ENCODE measurements at regions not wholly inside any gene's neighbourhood (a gene's known extent, or its start where the extent isn't known, plus 50 kb on each side); places are given as distances from the start of the nearest gene placed in this dataset.

DNA sequence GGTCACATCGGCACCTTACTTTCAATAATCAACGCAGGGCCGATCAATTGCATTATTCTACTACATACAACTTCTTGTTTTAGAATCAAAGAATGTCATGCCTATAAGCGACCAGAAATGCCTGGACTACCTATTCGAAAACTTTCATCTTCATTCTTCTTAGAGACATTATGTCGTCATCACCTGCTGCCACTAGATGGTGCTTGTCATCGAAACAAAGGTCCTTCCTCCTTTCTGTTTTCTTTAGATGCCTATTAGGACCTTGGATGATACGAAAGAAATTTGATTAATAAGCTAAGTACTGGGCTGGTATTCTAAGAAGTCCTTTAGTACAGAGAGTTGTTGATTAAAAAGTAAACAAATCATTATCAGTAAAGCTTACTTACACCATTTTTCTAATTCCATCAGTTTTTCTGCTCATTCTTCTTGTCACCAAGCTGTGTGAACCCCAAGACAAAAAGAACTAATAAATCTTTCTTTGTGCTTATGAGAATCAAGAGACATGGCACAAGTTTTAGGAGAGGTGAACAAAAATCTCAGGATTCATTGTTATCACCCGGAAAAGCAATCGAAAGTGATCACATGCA is 154.5 kb upstream of the SLC4A4 start:
- Histone ChIP-seq H3K27ac (no peak overlapping the region), H3K4me3 (no peak overlapping the region), H3K27me3 (peaks cover 0 to 37% (median 0%) of the 10 kb centered on the region in 9 donors), H3K36me3 (no peaks in the 10 kb centered on the region), H3K4me1 (peaks cover 0 to 18% (median 7%) of the 10 kb centered on the region in 12 donors), H3K9me3 (no peaks in the 10 kb centered on the region)
- intact Hi-C loops (cut with DNase I), result loop anchor here (2.0 to 10.0 kb wide), 6 partner anchors 368 to 531 kb away; no protein-coding TSS in a partner anchor
- DNase-seq (peak in 3 of 5 donors; percentile 12 to 53 (median 41)), ATAC-seq (no peak)
- TF ChIP-seq POLR2A (IDR thresholded peaks at IDR 0.05) (no peak), CTCF (IDR thresholded peaks at IDR 0.05) (peak; percentile 35 to 79 (median 62))
- WGBS, 4 donors, result 26 to 40% (median 31%) methylated on average over 10 of the region's 10 CpGs

DNA sequence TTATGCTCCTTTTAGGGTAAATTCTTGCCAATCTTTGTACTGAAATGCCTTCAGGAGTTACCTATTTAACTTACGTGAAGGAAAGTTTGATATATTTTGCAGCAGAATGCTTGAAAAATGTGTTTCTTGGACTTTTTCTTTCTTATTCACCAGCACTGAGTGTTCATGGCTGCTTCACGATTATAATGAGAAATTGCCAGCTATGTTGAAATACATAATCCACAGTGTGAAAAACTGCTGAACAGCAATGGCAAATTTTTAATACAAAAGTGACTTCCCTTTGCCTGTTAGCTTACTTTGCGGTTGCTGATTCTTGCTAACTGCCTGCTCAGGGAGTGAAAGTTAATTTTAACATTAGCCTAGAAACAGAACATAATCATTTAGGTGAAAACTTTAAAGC is 153.8 kb upstream of the SLC4A4 start:
- TF ChIP-seq POLR2A (IDR thresholded peaks at IDR 0.05) (no peak), CTCF (IDR thresholded peaks at IDR 0.05) (no peak)
- WGBS, 4 donors, result 66 to 79% (median 71%) methylated on average over 3 of the region's 3 CpGs
- Histone ChIP-seq H3K9me3 (no peaks in the 10 kb centered on the region), H3K27ac (no peak overlapping the region), H3K36me3 (no peaks in the 10 kb centered on the region), H3K27me3 (peaks cover 0 to 37% (median 0%) of the 10 kb centered on the region in 9 donors), H3K4me3 (no peak overlapping the region), H3K4me1 (peaks cover 0 to 22% (median 7%) of the 10 kb centered on the region in 12 donors)
- ATAC-seq (no peak), DNase-seq (no peak)
- intact Hi-C loops (cut with DNase I), result loop anchor here in 9 of 10 donors (2.0 to 10.0 kb wide), 11 partner anchors 42 to 530 kb away; no protein-coding TSS in a partner anchor

DNA sequence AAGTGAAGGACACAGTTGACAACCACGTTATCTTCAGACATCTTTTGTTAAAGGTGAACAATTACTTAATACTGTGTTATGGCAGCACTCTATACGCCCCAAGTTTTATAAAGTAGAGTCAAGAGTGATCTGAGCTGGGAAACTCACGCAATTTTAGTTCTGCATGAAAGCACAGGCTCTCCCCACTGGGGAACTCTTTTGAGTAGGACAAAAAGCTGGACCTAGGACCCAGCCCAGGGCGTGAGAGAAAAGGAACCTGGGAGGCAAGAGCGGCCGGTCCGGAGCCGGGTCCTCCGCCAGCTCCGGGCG is 152.6 kb upstream of the SLC4A4 start:
- peaks cover 0 to 37% (median 0%) of the 10 kb centered on the region in 9 donors for H3K27me3 ChIP-seq
- ATAC-seq (no peak), DNase-seq (no peak)
- peak overlapping the region; percentile 51 to 90 (median 76) for H3K4me3 ChIP-seq
- H3K36me3 ChIP-seq, result no peaks in the 10 kb centered on the region
- WGBS, 4 donors, result 1 to 5% (median 3%) methylated on average over 5 to 11 of the region's 11 CpGs
- peak overlapping the region in 11 of 12 donors; percentile 73 to 95 (median 86) for H3K27ac ChIP-seq
- no peaks in the 10 kb centered on the region for H3K9me3 ChIP-seq
- TF ChIP-seq CTCF (IDR thresholded peaks at IDR 0.05) (no peak), POLR2A (IDR thresholded peaks at IDR 0.05) (peak in 1 of 2 donors; percentile 49)
- intact Hi-C loops (cut with DNase I), result loop anchor here in 9 of 10 donors (1.0 to 10.0 kb wide), 11 partner anchors 41 to 531 kb away; no protein-coding TSS in a partner anchor
- H3K4me1 ChIP-seq, result peaks cover 0 to 22% (median 7%) of the 10 kb centered on the region in 12 donors

DNA sequence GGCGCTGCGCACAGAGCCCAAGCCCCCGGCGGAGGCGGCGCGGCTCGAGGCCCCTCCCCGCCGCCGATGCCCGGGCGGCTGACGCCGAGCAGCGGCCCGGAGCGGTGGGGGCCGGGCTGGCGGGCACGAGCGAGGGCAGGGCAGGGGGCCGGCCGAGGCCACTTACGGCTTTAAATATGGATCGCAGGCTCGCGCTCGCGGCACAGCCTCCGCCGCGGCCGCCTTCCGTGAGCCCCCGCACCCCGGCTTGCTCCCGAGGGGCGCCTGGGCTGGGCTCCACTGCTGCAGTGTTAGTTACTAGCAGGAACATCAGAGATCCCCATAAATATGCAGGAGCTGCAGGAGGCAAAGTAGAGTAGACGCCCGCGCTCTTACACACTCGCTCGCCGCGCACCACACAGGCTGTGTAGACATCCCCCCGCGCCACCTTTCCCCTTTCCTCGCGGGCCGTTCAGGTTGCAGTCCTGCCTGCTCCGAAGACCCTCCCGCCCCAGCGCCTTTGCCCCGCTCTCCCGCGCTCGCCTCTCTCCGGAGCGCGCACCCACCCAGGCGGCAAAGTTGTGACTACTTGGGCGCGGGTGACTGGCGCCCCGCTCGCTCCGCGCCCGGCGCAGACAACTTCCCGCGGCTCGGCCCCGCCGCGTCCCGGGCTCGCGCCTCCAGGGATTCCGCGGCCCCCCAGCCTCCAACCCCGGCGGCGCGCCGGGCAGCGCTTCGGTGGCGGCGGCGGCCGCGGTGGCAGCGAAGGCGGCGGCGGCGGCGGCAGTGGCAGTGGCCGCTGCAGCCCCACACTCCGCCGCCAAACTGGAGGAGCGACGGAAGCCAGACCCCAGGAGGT is 152.0 kb upstream of the SLC4A4 start:
- TF ChIP-seq POLR2A (IDR thresholded peaks at IDR 0.05) (peak in 1 of 2 donors; percentile 59), CTCF (IDR thresholded peaks at IDR 0.05) (no peak)
- intact Hi-C loops (cut with DNase I), result loop anchor here in 9 of 10 donors (1.0 to 10.0 kb wide), 11 partner anchors 41 to 532 kb away; no protein-coding TSS in a partner anchor
- Histone ChIP-seq H3K4me3 (peak overlapping the region; percentile 51 to 90 (median 76)), H3K27me3 (peaks cover 0 to 37% (median 0%) of the 10 kb centered on the region in 9 donors), H3K27ac (peak overlapping the region; percentile 73 to 95 (median 85)), H3K36me3 (no peaks in the 10 kb centered on the region), H3K9me3 (no peaks in the 10 kb centered on the region), H3K4me1 (peaks cover 0 to 22% (median 7%) of the 10 kb centered on the region in 12 donors)
- 0 to 8% (median 1%) methylated on average over 18 to 105 of the region's 105 CpGs for WGBS, 4 donors
- DNase-seq, result peak; percentile 64 to 78 (median 75)
- ATAC-seq, result peak; percentile 84 to 97 (median 94)
